NCI-H2227 (cell line): ENCODE measurements at regions not wholly inside any gene's neighbourhood (a gene's known extent, or its start where the extent isn't known, plus 50 kb on each side); places are given as distances from the start of the nearest gene placed in this dataset.

ENCODE experiments used
- DNase-seq: peaks from one replicate; lab custom pipeline; 2025; ENCODE audit not compliant: unreplicated experiment; lab: John Stamatoyannopoulos, UW

DNA sequence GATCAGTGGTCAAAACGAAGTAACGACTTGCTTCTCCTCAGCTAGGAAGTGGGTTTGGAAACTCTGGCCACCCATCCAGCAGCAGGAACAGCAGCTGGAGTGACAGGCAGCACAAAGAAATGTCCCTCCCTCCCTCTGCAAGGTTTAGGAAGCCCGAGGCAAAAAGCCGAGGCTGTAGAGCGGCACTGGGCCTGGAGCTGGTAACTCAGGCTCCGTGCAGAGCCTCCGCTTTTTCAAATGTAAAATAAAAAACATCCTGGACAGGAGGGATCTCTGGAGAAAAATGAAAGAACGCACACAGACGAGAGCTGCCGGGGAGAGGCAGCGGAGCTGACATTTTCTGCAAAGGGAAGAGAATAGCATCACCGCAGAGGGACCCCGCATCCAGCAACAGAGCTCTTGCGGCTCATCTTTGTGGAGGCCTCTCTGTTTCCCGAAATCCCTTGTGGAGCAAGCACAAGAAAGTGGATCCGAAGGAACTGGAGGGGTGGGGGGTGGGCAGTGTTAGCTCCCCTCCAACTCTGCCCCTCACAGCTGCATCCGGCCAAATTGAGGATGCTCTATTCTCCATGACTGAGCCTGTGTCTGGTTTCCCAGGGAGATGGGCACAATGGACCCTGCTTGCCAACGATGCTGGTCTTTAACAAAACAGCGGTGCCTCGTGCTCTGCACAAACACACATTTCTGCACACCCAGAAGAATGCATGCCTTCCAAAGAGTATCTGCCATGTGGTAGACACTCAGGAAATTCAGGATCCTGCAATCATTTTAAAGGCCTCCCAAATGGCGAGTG is 335.5 kb upstream of the ZFHX3 start:
- no peak for DNase-seq

DNA sequence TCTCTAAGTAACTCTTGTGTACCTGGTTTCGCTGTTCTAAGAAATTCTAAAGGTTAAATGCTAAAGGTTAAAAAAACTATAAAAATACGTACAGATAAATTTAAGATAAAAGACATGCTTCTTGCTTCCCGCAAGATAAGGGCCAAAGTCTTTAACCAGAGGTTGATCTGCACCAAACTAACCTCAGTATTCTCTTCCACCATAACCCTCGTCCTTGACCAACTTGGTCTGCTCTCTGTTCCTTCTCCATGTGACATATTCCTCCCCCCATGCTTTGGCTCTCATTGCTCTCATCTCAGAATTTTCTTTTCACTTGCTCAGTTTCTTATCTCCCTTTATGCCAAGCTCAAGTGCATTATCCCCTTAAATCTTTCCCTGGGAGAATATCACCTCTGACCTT is 330.5 kb upstream of the ZFHX3 start:
- no peak for DNase-seq

DNA sequence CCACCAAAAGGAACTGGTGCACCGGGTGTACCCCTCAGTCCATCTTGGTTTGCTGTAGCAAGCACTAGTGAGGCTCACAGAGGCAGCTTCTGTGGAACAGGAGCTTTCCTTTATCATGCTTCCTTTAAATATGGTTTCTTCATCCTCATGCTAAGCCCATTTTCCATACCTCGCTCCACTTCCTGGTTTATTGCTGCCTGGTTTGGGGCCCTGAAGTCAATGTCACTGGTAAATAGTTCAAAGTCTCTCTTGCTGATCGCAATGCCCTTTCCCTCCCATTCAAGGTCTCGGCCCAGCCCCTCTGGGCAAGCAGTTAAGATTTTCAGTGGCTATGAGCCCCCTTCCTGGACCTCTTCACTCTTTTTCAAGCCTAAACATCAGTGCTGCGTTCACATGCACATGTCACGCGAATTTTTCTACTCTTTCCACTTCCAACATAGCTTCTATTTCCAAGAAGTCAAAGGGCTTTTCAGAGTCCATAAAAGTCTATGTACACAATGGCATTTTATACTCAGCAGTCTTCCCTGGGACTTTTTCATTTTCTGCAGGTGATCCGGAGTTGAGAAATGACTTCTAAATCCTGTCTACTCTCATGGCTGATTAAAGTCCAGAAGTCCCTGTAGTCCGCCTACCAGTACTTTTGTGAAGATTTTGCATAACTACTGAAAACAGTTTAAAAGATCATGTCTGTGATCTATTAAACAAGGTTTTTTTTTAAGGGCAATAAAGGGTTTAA is 323.8 kb upstream of the ZFHX3 start:
- no peak for DNase-seq

DNA sequence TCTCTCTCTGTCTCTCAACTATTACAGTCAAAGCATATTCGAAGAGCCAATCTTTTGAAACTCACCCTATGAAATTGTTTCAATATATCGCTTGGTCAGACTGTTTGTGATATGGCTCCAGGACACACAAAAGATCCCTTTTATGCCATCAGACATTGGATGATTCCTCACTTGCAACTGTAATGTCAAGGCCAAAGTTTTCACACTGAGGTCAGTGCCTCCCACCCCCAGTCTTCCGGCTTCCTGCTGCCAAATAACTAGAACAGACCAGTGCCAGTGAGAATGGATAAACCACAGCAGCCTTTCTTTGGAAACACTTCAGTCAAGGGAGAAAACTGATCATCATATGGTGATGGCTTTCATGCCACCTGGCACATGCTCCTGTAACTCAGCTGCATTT is 321.9 kb upstream of the ZFHX3 start:
- no peak for DNase-seq

DNA sequence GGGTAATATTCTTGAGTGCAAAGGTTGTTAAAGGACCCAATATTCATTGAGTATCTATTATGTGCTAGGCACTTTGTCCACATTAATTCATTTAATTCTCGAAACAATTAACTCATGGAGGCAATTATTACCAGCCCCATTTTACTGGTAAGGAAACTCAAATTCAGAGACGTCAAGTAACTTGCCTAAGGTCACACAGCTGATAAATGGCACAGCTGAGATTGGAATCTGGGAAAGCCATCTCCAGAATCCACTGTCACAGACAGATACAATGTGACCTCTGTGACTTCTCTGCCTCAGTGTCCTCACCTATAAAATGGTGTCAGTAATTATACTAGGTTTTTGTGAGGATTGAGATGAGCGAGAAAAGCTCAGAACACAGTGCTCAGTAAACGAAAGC is 320.8 kb upstream of the ZFHX3 start:
- no peak for DNase-seq

DNA sequence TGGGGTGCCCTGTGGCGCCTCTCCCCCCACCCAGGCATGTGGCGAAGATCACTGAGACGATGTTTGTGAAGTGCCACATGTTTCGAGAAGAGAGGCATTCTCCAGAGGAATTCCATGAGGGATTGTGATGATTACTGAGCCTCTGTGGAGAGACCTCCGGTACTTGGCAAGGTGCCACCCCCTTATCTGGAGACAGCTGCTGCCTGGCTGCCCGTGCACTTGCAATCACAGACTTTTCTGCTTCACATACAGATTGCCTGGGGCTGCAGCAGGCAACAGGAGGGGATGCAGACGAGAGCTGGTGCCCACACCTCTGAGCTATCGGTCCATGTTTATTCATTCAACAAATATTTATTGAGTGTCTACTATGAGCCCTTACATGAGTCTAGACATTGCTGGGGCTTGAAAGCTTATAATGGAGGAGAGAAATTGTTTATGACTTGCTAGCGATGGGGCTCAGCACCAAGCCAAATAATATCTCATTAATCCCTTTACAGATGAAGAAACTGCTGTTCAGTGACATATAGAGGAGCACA is 317.2 kb upstream of the ZFHX3 start:
- DNase-seq: peak; percentile 77

DNA sequence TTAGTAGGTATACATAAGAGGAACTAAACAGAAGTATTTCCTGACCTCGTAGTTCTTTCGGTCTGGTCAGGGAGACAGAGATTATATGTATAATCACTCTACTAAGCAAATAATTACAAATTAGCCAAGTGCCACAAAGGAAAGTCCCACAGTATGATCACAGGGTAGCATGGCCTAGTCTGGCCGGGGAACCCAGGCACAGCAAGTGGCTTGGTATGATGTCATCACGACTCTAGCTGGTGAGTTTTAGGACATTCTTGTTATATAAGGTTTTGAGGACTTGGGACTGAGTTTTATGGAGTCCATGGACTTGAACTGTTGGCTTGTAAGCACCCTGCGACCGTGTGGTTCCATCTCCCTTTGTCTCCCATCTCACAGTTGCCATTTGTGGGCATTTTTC is 316.5 kb upstream of the ZFHX3 start:
- DNase-seq: no peak

DNA sequence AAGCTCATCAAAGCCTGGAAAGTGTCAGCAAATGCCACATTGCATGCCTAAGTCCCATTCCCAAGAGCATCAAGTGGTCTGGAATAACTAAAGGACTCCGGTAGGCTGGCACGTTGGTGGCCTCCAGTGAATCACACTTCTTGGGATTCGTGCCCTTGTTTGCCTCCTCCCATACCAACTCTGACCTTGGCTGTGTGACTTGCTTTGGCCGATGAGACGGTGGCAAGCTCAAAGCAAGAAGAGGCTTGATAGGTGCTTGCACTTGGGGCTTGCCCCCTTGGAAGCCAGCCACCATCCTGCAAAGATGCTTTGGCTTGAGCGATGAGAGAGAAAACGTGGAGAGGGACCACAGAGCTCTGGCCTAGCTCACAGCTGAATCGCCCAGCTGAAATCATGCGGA is 313.1 kb upstream of the ZFHX3 start:
- no peak for DNase-seq

DNA sequence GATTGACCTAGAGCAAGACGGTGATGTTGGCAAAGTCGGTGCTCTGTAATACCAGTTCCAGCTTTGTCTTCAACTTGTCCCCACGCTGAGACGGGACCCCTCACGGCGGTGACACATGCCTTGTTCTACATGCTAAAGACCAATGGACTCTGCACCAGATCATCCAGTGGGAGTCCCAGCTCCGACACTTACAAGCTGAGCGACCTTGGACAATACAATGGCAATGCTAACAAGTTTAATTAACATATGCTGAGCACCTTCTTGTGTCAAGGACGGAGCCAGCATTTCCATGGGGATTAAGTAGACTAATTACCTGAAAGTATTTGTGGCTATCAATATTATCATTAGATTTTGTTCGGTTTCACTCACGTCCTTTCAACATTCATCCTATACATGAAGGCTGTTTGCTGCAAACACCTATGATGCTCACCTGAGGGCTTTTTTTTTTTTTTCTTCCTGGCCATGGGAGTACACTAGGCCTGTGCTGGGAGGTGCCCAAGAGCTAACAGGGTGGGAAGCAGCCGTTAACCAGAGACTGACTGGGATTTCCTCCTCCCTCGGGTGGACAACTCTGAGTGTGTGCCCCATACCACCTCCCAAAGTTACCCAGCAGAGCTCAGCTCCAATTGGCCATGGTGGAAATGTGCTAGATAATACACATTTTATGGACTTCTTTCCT is 308.6 kb upstream of the ZFHX3 start:
- DNase-seq: no peak

DNA sequence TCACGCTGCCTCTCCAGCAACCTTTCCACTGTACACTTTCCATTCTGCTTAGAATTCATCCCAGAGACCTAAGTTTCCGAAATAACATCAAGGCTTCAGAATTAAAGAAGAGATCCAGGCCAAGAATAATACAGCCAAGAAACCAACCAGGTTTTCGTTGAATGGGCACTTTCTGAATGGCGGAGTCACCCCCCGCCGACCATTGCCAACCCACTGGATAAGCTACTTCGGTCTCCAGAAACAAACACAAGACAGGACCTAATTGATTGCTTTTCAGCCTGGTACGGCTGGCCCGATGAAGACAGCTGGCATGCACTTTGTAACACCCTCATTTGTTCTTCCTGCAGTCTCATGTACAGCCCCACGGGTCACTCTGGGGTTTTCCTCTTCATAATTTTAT is 308.1 kb upstream of the ZFHX3 start:
- no peak for DNase-seq

DNA sequence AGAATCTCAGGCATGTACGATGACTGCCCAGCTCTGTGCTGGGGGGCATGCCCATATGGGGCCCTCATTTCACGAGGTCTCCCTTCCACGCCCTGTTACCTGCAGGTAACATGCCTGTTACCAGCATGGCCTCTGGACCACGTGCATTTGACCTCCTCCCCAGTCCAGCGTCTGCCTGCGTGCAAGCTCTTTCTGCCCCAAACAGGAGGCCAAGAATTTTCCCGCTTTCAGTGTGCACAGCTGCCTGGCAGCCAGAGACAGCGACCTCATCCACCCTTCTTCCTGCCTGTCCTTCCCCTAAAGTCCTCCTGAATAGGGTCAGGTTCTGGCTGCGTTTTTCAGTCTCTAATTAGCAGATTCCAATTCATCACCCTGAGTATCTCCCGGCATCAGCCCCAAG is 306.5 kb upstream of the ZFHX3 start:
- DNase-seq: no peak

DNA sequence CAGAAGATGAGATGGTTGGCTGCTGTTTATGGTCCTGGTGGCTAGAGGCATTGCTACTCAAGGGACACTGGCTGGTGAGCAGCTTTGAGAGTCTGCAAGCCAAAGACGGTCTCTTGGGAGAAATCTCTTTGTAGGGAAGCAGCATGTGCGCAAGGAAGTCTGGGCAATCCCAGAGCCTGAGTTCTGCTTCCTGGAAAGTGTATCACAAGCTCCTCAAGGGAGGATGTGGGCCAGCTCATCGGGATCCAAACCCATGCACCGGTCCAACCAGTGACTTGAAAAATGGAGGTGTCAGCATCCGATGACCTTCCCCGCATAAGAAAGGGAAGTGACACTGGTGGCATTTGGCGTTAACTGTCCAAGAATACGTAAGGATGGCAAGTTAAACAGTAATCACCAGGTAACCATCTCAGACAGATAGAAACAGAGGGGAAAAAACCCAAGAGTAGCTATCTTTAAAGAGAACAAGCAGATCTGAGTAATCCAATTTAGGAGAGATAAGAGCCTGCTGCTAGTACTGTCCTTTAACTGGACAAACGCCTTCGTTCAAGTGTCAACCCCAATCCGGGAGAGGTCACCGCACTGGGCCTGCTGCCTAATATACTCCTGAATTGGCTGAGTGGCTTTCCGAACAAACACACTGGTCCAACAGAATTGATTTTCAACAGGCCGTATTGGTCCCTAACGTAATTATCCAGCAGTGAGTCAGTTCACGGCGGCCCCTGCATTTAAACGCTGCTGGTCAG is 303.0 kb upstream of the ZFHX3 start:
- DNase-seq: no peak

DNA sequence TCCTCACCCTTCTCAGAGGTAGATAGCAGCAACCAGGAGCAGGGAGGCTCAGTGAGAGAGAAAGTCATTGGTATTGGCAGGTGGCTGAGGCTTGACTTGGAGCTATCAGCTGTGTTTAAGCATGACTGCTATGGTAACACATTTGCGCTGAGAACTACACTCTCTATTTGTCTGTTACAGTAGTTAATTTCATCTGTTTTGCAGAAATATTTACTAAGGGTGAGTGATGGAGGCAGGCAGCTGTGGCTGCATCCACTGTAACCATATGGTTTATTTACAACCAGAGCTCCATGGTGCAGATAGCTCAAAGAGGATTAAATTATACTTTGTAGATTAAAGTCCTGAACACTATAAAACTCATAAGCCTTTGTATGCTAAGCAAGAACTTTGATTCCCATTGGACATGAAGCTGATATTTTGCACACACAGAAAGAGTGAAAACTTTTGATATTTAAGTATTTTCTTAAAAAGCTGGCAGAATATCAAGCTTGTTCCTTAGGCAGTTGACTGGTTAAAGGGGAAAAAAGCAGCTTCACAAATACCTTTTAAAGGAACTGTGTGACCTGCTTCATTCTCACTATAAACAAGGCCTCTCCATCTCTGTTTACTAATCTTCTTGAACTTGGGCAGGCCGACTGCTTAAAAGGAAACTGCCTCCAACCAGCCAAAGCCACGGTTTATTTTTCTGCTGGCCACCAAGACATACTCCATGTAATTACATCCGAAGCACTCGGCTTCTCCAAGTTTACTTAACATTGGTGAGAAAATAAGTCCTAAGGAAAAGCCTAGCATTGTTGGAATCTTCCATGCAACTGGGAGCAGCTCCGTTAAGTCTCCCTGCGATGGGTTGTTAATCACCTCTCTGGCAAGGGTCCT is 299.8 kb upstream of the ZFHX3 start:
- DNase-seq: no peak

DNA sequence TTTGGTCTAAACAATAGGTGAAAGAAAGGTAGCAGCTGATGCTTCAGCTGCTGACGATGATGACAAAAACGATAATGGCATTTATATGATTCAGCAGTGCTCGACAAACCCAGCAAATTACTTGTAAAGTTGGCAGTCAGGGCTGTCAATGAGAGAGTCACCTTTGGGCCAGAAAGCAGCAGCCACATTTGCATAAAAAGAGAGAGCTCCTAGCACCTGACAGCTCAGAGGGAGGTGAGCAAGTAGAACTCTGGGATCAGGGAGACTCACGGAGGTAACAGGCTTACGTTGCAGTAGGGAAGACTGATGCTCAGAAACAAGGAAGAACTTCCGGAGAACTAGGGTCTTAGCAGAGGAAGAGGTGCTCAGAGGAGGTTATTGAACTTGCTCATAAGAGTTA is 291.9 kb upstream of the ZFHX3 start:
- DNase-seq: no peak

DNA sequence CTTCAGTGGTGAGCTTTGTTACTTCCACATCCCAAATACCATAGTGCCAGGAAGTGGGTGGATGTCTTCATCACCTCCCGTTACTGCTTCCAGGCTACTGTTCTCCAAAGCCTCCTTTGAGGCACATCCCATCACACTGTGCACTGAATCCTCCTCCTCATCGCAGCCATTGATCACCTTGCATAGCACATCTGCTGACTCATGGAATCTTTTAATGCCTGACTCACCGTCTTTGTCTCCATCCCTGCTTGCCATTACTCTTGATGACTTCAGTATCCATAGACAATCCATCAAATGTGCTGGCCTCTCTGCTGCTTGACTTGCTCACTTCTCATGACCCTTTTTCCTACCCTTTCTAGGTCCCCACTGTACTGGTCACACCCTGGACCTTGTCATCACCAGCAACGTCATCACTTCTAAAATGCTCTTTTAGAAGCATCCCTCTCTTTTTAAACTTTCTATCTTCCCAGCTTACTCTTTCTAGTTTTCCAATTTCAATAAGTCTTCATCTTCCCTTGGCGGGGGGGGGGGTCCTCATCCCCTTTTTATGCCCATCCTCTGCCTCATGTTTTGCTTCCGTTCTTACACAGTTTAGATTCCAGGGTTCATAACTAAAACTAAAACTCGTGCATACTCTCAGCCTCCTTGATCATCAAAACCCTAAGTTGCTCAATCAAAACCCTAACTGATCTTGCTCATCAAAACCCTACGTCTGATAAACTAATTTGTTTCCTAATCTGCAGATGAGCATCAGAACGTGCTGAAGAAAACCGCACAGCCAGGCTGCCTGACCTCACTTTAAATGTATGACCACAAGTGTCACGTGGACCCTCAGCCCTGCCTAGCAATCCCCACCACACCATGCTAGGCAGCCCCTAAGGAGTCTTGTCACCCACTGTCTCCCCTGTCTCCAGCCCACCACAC is 289.7 kb upstream of the ZFHX3 start:
- DNase-seq: no peak

DNA sequence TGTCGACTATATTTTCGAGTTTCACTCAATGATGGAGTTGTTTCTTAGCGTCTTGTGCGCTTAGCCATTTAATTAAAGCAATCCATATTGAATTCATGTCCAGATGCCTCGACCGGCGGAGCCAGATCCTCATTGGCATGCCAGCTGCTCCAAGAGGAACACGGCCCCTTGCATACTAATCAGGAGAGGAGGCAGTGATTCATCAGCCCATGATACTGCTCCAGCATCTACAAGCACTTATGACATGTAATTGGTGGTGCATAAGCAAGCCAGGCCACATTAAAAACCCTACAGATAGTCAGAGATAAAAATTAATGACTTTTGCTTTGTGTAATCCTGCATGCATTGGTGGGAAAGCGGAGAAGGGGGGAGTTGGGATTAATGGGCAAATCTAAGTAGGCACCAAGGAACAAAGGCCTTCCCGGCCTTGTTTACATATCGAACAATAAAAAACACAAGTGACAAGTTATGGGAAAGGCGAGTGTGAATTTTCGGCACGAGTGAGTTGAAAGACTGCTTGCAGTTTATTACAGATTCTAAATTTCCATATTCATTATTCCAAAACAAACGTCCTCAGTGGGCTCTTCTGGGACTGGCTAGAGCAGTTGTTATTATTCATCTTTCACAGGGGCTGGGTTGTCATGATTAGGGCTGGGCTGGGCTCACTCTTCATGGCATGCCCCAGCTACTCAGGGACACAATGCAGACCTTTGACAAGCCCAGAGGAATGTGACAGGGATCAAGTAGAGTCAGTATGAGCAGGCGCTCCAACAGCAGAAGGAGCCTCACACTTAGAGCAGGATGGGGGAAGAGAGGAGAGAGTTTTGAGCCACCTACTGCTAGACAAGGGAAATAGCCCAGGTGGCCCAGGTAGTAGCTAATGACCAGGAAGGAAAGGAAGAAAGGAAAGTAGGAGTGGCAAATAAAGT is 281.7 kb upstream of the ZFHX3 start:
- DNase-seq: no peak

DNA sequence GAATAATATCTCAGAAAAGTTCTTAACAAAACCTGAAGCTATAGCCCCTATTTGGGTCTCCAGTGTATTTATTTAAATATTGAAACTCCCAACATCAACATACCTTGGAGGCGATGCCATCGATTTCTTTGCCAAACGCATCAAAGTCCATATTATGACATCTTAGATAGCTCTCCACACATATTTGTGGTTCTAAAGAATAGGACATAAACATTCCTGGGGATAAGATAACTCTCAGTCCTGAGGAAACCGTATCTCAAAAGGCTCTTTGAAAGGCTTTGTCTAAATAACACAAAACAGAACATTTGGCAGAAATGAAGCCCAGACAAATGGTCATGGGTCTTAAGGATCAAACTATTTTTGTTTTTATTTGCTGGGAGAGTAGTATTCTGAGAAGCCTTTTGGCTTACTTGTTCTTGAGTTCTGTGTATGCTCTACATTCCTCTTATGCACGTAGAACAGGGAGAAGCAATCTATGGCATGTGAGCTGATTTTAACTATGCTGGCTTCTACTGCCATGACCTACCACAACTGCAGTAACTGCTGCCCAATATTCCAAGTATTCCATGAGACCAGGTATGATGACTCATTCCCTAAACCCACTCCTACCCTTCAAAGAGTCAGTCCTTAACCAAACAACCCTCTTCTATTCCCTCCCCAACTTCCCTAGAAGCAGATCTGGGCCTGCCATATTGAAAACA is 279.0 kb upstream of the ZFHX3 start:
- DNase-seq: no peak
